ENCODE measurements at regions not wholly inside any gene's neighbourhood (a gene's known extent, or its start where the extent isn't known, plus 50 kb on each side); places are given as distances from the start of the nearest gene placed in this dataset.

DNA sequence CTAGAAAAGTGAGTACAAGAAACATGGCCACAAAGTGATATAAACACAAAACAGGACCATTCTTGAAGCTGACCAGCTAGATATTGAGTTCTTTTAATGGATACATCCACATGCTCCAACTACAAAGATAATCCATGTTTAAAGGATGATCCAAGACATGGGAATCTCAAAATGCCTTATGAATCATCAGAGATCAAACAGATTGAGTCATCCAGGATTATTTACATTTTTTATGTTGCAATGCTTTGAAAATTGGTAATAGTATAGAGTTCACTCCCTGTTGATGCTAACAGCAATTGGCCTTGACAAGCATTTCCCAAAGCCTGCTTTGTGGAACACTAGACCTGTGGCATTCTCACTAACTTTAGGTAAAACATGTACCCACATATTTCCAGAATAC, 293.0 kb upstream of the TBX3 start:
- Histone ChIP-seq H3K79me1 (ENCODE audit: low read length) (no peaks in the 10 kb centered on the region), H3K4me2 (ENCODE audit: low read length) (no peak overlapping the region), H3K36me3 (ENCODE audit: control insufficient read depth in 1 of 2, insufficient read depth in 2 of 2, low read length in 2 of 2) (no peaks in the 10 kb centered on the region), H2BK12ac (ENCODE audit: low read length) (no peak overlapping the region), H3K4me1 (ENCODE audit: control insufficient read depth in 1 of 2, insufficient read depth in 2 of 2, low read length in 2 of 2) (no peaks in the 10 kb centered on the region), H3K14ac (ENCODE audit: low read length) (no peak overlapping the region), H2AK5ac (ENCODE audit: low read length) (no peak overlapping the region), H2BK5ac (ENCODE audit: low read depth, low read length, poor library complexity) (no peak overlapping the region), H3K23ac (ENCODE audit: low read length) (no peak overlapping the region), H3K9ac (ENCODE audit: low read length) (no peak overlapping the region), H3K4ac (ENCODE audit: low read depth, low read length) (no peak overlapping the region), H4K8ac (ENCODE audit: low read depth, low read length) (no peak overlapping the region), H3K27ac (ENCODE audit: low read depth, low read length) (no peak overlapping the region), H3K79me2 (ENCODE audit: control insufficient read depth, insufficient read depth, low read length, poor library complexity) (no peaks in the 10 kb centered on the region), H3K9me3 (ENCODE audit: insufficient read depth, low read depth, low read length) (no peaks in the 10 kb centered on the region), H2AFZ (ENCODE audit: insufficient read depth, low read length, poor library complexity) (no peak overlapping the region), H3K27me3 (ENCODE audit: insufficient read depth, low read length) (no peaks in the 10 kb centered on the region), H4K91ac (ENCODE audit: low read depth, low read length) (no peak overlapping the region), H3K18ac (ENCODE audit: low read length) (no peak overlapping the region), H2BK120ac (ENCODE audit: insufficient read depth, low read length, poor library complexity) (no peak overlapping the region), H4K12ac (ENCODE audit: low read depth, low read length) (no peak overlapping the region), H3K4me3 (ENCODE audit: low read depth, low read length) (no peak overlapping the region)
- peak in 1 of 2 donors; percentile 78 for DNase-seq

DNA sequence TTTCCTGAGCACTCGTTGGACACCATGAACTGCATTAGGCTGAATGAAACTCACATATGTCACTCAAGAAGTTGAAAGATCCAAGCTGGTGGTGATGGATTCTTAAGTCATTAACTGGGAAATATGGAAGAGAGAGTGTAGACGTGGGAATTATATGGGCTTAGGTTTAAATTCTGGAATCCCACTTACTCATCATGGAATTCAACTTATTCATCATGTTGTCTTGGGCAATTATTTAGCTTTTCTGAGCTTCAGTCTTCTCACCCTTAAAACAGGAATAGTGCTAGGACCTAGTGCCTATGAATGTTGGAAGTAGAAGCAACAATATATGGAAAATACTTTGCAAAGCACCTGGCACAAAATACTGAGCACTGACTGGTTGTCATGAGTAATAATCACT, 292.4 kb upstream of the TBX3 start:
- WGBS (ENCODE audit: extremely low coverage, insufficient coverage, insufficient read length), result 100% methylated on average over 1 of the region's 2 CpGs

DNA sequence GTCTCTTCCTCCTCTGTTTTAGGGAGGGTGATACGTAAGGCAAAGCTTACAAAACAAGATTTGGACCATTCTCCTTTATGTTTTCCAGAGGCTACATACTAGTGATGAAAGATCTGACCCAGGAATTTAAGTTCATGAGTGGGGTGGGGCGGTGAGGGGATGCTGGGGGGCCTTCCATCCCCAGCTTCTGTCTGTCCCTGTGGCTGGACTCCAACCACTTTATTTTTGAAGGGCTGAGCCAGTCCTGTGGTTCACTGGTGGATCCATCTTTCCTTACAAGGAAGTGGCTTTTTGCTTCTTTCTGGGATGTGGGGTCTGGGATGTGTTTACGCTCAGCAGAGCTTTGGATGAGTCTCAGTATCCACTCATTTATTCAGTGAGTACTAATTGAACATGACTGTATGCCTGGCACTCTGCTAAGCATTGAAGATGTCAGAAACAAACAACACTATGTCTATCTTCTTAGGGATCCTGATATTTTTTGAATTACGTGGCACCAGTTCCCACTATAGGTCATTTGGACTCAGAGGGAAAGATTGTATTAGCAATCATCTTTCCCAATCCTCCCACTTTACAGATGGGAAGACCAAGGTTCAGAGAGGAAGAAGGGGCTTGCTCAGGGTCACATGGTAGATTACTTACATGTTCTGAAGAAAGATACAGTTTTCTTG, 291.8 kb upstream of the TBX3 start:
- no peaks in the 10 kb centered on the region for H3K79me1 ChIP-seq (ENCODE audit: low read length)
- H3K4ac ChIP-seq (ENCODE audit: low read depth, low read length), result no peak overlapping the region
- DNase-seq, result peak; percentile 15 to 68
- H3K79me2 ChIP-seq (ENCODE audit: control insufficient read depth, insufficient read depth, low read length, poor library complexity), result no peaks in the 10 kb centered on the region
- H2AFZ ChIP-seq (ENCODE audit: insufficient read depth, low read length, poor library complexity), result no peak overlapping the region
- no peak overlapping the region for H3K4me2 ChIP-seq (ENCODE audit: low read length)
- no peak overlapping the region for H2BK5ac ChIP-seq (ENCODE audit: low read depth, low read length, poor library complexity)
- no peak overlapping the region for H3K23ac ChIP-seq (ENCODE audit: low read length)
- no peak overlapping the region for H3K27ac ChIP-seq (ENCODE audit: low read depth, low read length)
- H3K36me3 ChIP-seq (ENCODE audit: control insufficient read depth in 1 of 2, insufficient read depth in 2 of 2, low read length in 2 of 2), result no peaks in the 10 kb centered on the region
- no peak overlapping the region for H3K14ac ChIP-seq (ENCODE audit: low read length)
- H3K4me3 ChIP-seq (ENCODE audit: low read depth, low read length), result no peak overlapping the region
- H3K4me1 ChIP-seq (ENCODE audit: control insufficient read depth in 1 of 2, insufficient read depth in 2 of 2, low read length in 2 of 2), result no peaks in the 10 kb centered on the region
- WGBS (ENCODE audit: extremely low coverage, insufficient coverage, insufficient read length), result no CpG with 5 or more reads among the region's 4 CpGs
- no peak overlapping the region for H3K18ac ChIP-seq (ENCODE audit: low read length)
- no peaks in the 10 kb centered on the region for H3K9me3 ChIP-seq (ENCODE audit: insufficient read depth, low read depth, low read length)
- H2AK5ac ChIP-seq (ENCODE audit: low read length), result no peak overlapping the region
- no peaks in the 10 kb centered on the region for H3K27me3 ChIP-seq (ENCODE audit: insufficient read depth, low read length)
- H2BK120ac ChIP-seq (ENCODE audit: insufficient read depth, low read length, poor library complexity), result no peak overlapping the region
- no peak overlapping the region for H3K9ac ChIP-seq (ENCODE audit: low read length)
- no peak overlapping the region for H4K12ac ChIP-seq (ENCODE audit: low read depth, low read length)
- H2BK12ac ChIP-seq (ENCODE audit: low read length), result no peak overlapping the region
- H4K8ac ChIP-seq (ENCODE audit: low read depth, low read length), result no peak overlapping the region
- no peak overlapping the region for H4K91ac ChIP-seq (ENCODE audit: low read depth, low read length)

More for the DNA sequence above, 292.4 kb upstream of the TBX3 start:
- DNase-seq, result peak; percentile 8 to 66
- no peaks in the 10 kb centered on the region for H3K4me1 ChIP-seq (ENCODE audit: control insufficient read depth in 1 of 2, insufficient read depth in 2 of 2, low read length in 2 of 2)
- no peak overlapping the region for H3K4me3 ChIP-seq (ENCODE audit: low read depth, low read length)
- no peak overlapping the region for H2AFZ ChIP-seq (ENCODE audit: insufficient read depth, low read length, poor library complexity)
- H3K14ac ChIP-seq (ENCODE audit: low read length), result no peak overlapping the region
- no peak overlapping the region for H4K91ac ChIP-seq (ENCODE audit: low read depth, low read length)
- H2BK120ac ChIP-seq (ENCODE audit: insufficient read depth, low read length, poor library complexity), result no peak overlapping the region
- H2BK5ac ChIP-seq (ENCODE audit: low read depth, low read length, poor library complexity), result no peak overlapping the region
- no peak overlapping the region for H3K4ac ChIP-seq (ENCODE audit: low read depth, low read length)
- H4K8ac ChIP-seq (ENCODE audit: low read depth, low read length), result no peak overlapping the region
- H4K12ac ChIP-seq (ENCODE audit: low read depth, low read length), result no peak overlapping the region
- no peaks in the 10 kb centered on the region for H3K79me2 ChIP-seq (ENCODE audit: control insufficient read depth, insufficient read depth, low read length, poor library complexity)
- H3K36me3 ChIP-seq (ENCODE audit: control insufficient read depth in 1 of 2, insufficient read depth in 2 of 2, low read length in 2 of 2), result no peaks in the 10 kb centered on the region
- no peak overlapping the region for H2AK5ac ChIP-seq (ENCODE audit: low read length)
- H3K27me3 ChIP-seq (ENCODE audit: insufficient read depth, low read length), result no peaks in the 10 kb centered on the region
- no peaks in the 10 kb centered on the region for H3K9me3 ChIP-seq (ENCODE audit: insufficient read depth, low read depth, low read length)
- H3K79me1 ChIP-seq (ENCODE audit: low read length), result no peaks in the 10 kb centered on the region
- no peak overlapping the region for H2BK12ac ChIP-seq (ENCODE audit: low read length)
- H3K18ac ChIP-seq (ENCODE audit: low read length), result no peak overlapping the region
- H3K4me2 ChIP-seq (ENCODE audit: low read length), result no peak overlapping the region
- no peak overlapping the region for H3K27ac ChIP-seq (ENCODE audit: low read depth, low read length)
- H3K9ac ChIP-seq (ENCODE audit: low read length), result no peak overlapping the region
- H3K23ac ChIP-seq (ENCODE audit: low read length), result no peak overlapping the region

DNA sequence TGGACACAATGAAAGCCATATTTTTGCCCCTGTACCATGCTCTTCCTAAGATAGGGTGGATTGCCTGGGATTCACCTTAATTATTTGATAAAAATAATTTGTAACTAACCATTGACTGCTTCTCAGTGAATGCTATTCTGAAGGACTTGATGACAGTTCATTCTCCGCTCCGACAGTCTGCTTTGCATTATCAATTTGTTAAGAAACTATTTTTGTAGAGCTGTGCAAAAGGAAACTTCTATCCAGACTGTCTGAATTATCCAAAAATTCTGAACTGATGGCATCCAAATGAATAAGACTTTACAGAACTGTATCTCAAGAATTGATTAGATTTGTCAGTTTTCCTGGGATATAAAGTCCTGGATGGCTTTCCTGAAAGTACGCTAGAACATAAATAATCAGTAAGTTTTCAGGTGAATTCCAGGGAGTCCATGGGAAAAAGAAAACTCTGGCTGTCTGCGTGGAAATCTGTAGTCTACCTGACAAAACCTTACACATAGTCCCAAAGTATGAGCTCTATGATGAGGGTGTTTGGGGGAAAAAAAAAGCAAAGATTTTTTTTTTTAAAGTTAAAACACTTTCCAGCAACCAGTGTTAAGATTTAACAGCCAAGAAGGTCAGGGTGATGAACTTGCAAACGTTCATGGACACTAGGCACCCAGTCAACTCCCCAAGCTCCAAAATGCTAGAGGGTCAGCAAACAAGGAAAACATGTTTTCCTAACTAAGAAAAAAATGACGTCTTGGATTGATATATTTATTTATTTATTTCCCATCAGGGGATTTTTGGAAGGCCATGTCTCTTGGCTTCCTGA, 291.1 kb upstream of the TBX3 start:
- H3K9me3 ChIP-seq (ENCODE audit: insufficient read depth, low read depth, low read length), result no peaks in the 10 kb centered on the region

More for the DNA sequence above, 291.1 kb upstream of the TBX3 start:
- no peaks in the 10 kb centered on the region for H3K79me2 ChIP-seq (ENCODE audit: control insufficient read depth, insufficient read depth, low read length, poor library complexity)
- H3K23ac ChIP-seq (ENCODE audit: low read length), result no peak overlapping the region
- H2BK12ac ChIP-seq (ENCODE audit: low read length), result no peak overlapping the region
- H3K4me2 ChIP-seq (ENCODE audit: low read length), result no peak overlapping the region
- H3K36me3 ChIP-seq (ENCODE audit: control insufficient read depth in 1 of 2, insufficient read depth in 2 of 2, low read length in 2 of 2), result no peaks in the 10 kb centered on the region
- no peak for DNase-seq
- H4K91ac ChIP-seq (ENCODE audit: low read depth, low read length), result no peak overlapping the region
- no peaks in the 10 kb centered on the region for H3K4me1 ChIP-seq (ENCODE audit: control insufficient read depth in 1 of 2, insufficient read depth in 2 of 2, low read length in 2 of 2)
- H2AFZ ChIP-seq (ENCODE audit: insufficient read depth, low read length, poor library complexity), result no peak overlapping the region
- no peaks in the 10 kb centered on the region for H3K79me1 ChIP-seq (ENCODE audit: low read length)
- no peak overlapping the region for H3K4ac ChIP-seq (ENCODE audit: low read depth, low read length)
- no peak overlapping the region for H4K12ac ChIP-seq (ENCODE audit: low read depth, low read length)
- no peak overlapping the region for H2BK5ac ChIP-seq (ENCODE audit: low read depth, low read length, poor library complexity)
- no peak overlapping the region for H4K8ac ChIP-seq (ENCODE audit: low read depth, low read length)
- no peak overlapping the region for H3K14ac ChIP-seq (ENCODE audit: low read length)
- H3K27me3 ChIP-seq (ENCODE audit: insufficient read depth, low read length), result no peaks in the 10 kb centered on the region
- H3K27ac ChIP-seq (ENCODE audit: low read depth, low read length), result no peak overlapping the region
- no peak overlapping the region for H2AK5ac ChIP-seq (ENCODE audit: low read length)
- H3K18ac ChIP-seq (ENCODE audit: low read length), result no peak overlapping the region
- H3K4me3 ChIP-seq (ENCODE audit: low read depth, low read length), result no peak overlapping the region
- no peak overlapping the region for H2BK120ac ChIP-seq (ENCODE audit: insufficient read depth, low read length, poor library complexity)
- no peak overlapping the region for H3K9ac ChIP-seq (ENCODE audit: low read length)
- no CpG with 5 or more reads among the region's 6 CpGs for WGBS (ENCODE audit: extremely low coverage, insufficient coverage, insufficient read length)

Measured in trophoblast cell (in vitro differentiated cells and primary cell).